ENCODE measurements at regions not wholly inside any gene's neighbourhood (a gene's known extent, or its start where the extent isn't known, plus 50 kb on each side); places are given as distances from the start of the nearest gene placed in this dataset.

DNA sequence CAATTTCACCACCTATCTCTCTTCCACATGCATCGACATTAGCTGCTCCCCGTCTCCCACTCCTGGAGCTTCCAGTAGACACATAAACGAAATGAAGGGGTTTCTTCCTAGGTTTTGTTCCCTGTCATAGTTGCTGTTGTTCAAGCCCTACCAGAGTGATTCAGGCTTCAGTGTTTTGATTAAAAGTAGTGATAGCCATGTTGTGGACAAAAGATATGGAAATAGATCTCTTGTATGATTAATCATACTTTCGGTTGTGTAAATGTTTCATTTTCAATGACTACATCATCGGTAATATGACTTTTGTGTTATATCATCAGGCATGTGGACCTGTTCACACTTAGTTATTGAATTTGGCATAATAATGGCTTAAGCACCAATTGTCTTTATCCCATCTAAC, 96.5 kb upstream of the KLF3 start:
- DNase-seq: no peak

DNA sequence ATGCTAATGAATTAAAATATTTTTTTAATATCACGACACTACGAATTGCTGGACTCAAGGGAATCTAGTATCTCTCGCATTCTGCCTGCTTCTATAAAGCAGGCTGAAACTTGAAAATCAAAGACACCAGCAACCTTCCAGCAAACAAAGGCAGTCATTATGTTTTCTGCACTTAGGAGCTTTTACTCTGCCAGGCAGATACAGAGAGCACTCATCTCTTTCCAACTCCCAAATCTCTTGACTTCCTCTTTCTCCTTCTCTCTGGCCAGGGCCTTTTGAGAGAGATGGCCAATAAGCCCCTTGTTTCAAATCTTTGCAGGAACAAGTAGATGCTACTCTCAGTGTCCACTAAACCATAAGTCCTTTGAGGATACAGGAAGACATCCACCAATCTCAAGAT, 95.2 kb upstream of the KLF3 start:
- no peak for DNase-seq

DNA sequence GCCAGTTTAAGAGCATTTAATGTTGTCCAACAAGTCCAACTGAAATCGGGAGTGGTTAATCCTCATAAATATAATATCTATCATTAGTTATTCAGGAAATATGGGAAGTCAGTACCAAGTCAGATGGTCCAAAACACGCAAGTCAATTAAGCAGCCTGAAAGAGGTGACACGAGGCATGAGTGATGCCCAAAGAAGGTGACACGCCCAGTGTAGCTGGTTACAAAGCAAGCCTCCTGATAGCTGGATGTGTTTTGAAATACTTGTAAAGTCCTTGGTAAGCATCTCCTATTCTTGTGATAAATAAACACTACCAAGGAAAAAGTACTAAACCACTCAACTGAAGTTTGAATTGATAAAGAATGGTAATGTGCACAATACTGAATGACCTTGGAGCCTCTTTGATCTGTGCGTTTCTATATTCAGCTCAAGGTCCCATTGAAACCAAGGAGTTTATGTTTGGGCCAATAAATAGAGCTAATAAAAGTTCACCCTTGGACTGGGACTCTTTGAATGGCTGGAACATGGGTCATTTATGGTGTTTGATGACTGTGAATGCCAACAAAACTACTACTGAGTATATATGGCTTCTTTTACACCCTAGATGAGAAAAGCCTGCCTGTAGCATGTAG, 93.2 kb upstream of the KLF3 start:
- no peak for DNase-seq

DNA sequence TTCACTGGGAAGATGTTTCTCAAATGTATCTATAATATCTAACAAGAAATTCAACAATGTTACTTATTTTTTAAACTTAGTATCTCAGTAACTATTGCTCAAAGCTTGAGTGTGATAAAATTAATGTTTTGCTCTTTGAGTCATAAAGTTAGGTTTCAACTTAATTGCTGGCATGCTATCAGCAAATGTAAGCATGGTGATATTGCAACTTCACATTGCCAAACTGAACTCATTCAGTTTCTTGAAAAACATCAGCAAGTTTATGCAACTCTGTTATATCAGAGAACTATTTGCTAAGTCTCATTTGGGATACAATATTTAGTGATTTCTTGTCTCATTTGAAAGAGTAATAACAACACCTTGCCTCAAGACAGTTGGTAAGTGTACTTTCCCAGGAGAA, 91.2 kb upstream of the KLF3 start:
- DNase-seq: no peak

DNA sequence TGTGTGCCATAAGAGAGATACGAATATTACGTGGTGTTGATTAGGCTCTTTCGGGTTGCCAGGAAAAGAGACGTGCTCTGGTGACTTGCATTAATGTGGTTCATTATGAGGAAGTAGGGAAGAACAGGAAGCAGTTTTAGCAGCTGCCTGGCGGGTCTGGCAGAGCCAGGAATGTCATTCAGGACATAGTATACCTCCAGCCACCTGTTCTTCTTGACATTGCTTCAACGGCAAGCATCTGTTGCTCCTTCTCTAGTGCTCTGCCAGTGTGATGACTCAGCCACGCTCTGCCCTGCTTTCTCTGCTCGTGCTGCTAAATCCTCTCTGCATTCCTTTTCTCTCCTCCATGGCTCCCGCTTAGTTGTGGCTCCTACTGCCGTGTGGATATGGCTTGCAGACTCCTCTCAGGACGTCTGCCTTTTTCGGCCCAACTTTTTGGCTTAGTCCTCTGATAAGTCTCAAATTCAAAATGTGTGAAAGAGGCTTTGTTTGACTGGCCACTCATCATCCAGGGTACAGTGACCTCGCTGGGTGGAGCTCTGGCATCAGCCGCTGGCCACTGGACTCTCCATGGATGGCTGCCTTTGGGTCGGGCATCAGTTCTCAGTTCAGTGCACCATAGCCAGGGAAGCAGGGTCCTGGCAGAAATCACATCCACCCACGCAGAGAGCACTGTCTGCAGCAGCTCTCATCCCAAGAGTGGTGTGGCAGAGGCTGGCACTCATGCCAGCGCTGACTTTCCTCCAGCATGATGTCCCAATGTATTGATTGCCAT, 89.3 kb upstream of the KLF3 start:
- no peak for DNase-seq

DNA sequence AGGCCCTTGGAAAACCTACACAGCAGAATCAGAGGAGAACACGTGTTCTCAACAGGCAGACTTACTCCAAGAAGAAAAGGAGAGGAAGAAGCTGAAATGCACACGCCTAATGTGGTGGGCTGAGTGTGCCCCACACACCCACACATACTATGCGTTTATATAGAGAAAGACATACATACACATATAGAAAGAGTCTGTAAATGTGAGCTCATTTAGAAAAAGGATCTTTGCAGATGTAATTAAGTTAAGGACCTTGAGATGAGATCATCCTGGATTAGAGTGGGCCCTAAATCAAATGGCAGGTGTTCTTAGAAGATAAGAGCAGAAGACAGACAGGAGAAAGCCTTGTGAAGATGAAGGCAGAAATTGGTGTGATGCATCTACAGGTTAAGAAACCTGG, 87.2 kb upstream of the KLF3 start:
- no peak for DNase-seq

DNA sequence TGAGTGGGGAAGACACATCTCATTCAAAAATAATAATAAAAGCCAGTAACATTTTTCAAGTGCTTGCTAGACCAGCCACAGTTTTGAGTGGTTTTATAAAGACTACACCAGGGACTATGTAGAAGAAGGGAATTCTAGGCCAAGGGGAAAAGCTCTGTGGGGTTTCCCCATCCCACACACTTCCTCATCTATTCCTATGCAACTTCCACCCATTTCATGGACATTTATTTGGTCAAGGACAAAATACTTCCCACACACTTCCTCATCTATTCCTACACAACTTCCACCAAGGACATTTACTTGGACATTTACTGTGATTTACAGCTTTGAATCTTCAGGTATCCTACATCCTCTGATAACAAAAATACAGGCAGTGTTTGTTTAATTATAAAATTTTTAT, 86.5 kb upstream of the KLF3 start:
- no peak for DNase-seq

DNA sequence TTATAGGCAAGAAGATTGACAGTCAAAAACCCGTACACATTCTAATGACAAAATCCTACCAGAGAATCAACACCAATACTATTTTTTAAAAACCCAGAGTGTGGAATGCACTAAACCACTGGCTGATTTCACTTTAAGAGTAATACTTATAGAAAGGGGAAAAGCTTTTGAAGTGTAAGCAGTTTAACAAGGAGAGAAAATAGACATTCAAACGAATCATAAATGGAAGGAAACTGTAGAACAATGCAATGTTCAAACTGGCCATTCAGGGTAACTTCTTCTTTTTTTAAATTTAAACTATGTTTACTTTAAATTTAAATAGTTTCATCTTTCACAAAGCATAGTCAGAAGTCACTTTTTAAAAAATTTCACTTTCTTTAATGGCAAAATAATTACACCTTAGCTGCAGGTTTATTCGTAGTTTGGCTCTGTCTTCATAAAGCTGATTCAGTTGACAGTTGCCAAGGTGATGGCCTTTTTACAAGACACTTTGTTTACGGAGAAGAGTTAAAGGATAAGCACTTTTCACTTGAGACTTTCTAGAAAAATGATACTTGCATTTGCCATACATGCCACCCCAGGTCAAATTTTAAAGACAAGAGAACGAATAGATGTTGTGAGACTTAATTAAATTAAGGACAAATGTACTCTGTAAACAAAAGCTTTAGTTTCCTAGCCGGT, 82.4 kb upstream of the KLF3 start:
- no peak for DNase-seq

DNA sequence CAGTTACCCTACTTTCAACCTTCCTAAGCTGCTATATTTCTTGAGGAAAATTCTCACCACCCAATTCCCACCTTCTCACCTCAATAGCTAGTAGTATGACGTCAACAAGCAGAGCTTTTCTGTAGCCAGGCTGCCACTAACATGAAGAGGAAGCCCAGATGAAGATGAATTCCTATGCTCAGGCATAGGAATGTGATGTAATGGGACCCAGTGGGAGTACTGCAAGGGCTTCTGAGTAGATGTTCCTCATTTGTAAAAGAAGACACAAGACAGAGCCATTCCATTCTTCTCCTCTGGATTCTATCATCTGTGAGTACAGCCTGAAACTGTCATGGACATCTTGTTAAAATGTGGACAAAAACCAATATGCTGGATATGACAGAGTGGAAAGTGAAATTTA, 81.6 kb upstream of the KLF3 start:
- no peak for DNase-seq

DNA sequence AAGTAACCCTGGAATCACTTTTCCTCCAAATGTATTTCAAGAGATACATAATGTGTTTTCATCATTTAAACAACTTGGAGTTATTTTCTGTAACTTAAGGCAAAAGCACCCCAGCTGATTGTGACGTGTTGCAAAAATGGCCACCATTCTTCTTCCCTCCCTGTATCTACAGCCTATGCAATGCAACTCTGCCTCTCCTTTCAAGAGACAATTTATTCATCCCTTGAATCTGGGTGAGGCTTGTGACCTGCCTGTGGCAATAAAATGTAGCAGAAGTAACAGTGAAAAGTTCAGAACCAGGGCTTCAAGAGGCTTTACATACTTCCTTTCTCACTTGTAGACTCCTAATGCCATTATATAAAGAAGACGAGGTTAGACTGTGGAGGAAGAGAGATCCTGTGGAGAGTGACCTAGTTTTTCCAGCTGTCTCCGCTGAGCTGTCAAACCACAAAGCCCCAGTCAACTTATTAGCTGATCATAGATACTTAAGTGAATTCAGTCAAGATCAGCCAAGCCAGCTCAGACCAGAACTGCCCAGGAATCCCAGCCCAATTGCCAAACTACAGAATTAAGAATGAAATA, 81.0 kb upstream of the KLF3 start:
- DNase-seq: no peak

DNA sequence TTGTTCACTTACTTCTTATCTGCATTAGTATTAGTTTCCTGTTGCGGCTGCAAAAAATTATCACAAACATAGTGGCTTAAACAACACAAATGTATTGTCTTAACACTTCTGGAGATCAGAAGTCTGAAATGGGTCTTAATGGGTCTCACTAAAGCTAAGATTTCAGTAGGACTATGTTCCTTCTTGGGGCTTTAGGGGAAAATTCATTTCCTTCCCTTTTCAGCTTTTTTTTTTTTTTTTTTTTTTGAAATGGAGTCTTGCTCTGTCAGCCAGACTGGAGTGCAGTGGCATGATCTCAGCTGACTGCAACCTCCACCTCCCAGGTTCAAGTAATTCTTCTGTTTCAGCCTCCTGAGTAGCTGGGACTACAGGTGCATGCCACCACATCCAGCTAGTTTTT, 78.1 kb upstream of the KLF3 start:
- DNase-seq: no peak

DNA sequence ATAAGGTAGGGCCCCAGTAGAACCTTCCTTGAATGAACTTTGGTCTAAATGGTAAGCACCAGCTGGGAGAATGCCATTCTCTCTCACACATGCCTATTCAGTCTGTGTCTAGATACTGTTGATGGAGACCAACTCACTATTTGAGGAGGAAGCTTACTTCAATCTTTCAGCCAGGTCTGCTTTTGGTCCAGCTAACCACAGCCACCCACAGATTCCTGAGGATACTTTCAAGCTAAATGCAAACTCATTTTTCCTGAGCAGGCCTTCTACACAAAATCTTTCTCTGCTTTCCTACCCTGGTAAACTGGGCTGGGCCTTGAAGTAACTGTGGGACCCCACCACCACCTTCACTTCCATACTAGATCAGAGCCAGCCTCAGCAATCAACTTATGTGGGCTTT, 76.9 kb upstream of the KLF3 start:
- no peak for DNase-seq

DNA sequence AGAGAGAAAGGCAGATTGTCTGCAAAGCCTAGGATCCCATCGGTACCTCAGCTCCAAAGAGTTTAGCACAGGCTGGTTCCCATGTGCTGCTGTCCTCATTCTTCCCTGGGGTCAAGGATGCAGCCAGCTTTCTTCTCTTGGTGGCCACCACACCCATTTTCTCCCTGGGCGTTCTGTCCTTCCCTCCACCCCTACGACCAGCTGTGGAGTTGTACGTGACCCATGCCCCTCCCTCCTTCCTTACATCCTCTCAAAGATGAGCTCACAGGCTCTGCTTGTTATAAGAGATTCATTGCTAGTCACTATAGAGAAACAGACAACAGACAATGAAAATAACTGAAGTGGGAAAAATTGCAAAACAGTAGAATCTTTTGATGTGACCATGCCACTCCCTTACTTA, 74.0 kb upstream of the KLF3 start:
- DNase-seq: no peak

DNA sequence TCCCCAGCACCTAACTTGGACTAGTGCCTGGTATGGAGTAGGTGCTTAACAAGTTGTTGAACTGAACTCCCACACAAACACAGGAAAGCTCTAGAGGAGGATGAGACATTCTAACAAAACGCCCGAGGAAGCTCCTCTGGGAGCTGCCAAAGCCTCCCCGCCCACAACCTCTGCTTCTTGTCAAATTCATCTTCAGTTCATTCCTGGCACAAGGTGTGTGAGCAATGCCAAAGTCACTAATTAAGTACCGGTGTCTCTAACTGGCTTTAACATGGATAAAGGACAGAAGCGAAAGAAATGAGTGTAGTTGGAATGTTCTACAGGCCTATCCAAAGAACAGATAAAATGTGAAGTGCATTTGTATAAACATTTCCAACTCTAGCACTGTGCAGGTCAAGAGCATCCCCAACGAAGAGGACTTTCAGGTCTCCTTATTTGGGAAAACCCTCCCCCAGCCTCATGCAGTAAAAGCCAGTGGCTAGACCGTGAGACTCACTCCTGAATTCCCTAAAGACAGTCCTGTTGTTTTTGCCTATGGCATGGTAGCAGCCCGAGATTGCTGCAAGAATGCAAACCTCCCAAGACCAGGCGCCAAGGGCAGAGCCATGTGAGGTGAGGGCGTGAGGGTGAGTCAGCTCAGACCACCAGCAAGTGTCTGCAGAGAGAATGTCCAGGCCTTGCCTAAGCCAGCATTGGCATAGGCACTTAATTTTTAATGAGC, 72.2 kb upstream of the KLF3 start:
- no peak for DNase-seq

DNA sequence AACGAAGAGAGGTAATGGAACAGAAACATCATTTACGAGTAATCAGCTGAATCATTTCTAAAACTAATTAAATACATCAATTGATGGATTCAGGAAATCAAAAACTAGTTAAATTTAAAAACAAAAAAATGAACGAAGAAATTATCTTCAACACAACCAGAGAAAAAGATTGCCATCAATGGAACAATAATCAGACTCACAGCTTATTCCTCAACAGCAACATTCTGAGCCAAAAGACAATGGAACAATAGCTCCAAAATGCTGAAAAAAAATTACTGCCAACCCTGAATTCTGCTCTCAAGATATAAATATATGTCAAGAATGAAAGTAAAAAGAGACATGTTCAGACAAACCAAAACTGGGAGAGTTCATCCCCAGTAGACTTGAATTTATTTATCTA, 65.5 kb upstream of the KLF3 start:
- DNase-seq: no peak

DNA sequence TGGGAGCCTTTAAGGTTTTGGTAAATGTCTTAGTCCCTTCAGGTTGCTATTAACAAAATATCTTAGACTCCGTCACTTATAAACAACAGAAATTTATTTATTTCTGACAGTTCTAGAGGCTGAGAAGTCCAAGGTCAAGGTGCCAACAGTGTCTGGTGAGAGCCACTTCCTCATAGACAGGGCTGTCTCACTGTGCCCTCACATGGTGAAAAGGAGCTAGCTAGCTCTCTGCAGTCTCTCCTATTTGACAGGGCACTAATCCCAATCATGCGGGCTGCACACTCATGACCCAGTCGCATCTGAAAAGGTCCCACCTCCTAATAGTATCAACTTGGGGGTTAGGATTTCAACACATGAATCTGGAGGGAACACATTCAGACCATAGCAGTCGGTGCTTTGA, 63.4 kb upstream of the KLF3 start:
- DNase-seq: no peak

DNA sequence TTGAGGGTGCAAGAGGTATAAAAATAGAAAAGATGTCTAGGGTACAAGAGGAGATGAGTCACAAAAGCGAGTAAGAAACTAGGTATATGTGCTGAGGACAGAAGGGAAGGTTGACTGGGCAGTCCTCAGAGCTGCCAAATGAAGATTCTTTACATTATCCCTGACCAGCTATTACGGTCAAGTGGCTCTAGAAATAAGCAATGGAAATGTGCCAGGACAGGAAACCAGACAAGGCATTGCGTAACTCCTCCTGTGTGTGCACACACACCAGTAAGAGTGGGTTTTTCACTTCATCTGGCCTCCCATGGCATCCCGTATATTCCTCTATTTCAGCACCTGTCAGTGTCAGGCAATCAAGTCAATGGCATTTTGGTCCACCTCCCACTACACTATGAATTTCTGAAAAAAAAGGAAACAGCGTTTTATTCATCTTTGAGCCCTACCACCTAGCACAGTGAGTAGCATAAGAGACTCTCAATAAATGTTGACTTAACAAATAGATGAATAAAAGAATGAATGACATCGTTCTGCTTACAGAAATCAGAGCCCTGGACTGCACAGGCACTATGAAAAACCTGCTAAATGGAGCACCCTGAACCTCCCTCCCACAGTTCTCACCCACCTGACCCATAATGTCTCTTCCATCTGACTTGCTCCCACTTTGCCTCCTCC, 62.6 kb upstream of the KLF3 start:
- DNase-seq: no peak

DNA sequence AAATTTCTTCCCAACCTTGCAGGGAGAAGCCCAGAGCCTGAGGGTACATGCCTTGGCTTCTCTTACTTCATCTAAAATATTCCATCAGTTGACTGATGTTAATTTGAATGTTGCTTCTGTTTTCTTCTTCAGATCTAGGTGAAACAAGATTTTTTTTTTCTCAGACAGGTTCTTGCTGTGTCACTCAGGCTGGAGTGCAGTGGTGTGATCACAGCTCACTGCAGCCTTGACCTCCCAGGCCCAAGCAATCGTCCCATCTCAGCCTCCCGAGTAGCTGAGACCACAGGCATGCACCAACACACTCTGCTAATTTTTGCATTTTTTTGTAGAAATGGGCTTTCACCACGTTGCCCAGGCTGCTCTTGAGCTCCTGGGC, 62.1 kb upstream of the KLF3 start:
- no peak for DNase-seq

DNA sequence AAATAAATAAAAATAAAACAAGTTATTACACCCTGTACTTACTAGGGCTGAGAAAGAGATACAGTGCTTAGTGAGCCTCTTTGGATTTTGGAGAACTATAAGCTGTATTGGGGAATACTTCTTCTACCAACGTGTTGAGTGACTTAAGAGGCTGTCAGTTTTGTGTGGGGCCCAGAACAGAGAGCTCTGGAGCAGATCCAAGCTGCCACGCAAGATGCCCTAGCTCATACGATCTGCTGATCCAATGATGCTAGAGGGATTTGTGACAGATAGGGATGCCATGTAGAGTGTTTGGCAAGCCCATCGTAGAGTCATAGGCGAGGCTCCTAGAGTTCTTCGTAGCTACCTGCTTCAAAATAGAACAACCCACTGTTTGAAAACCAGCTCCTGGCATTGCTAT, 60.3 kb upstream of the KLF3 start:
- DNase-seq: no peak

DNA sequence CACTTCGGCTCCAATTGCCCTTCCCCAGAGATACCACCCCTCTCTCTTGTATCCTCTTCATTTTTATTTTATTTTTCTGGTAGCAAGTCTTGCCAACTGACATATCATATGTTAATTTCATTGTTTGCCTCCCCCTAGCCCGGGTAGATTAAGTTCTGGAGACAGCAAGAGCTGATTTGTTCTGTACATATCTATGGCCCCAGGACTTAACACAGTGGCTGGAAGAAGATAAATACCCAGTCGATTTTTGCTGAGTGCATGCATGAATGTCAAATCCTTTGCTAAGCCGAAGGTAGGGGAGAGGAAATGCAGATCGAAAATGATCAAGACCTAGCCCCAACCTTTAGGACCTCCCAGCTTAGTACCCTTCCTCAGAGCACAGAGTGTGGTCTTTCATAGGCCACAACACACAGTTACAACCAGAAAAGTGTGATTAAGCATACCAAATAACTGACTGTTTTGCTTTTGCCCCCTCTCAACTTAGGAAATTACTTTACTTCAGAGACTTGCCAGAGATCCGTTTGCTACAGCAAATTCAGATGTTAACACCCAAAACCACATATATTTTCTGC, 58.7 kb upstream of the KLF3 start:
- no peak for DNase-seq

DNA sequence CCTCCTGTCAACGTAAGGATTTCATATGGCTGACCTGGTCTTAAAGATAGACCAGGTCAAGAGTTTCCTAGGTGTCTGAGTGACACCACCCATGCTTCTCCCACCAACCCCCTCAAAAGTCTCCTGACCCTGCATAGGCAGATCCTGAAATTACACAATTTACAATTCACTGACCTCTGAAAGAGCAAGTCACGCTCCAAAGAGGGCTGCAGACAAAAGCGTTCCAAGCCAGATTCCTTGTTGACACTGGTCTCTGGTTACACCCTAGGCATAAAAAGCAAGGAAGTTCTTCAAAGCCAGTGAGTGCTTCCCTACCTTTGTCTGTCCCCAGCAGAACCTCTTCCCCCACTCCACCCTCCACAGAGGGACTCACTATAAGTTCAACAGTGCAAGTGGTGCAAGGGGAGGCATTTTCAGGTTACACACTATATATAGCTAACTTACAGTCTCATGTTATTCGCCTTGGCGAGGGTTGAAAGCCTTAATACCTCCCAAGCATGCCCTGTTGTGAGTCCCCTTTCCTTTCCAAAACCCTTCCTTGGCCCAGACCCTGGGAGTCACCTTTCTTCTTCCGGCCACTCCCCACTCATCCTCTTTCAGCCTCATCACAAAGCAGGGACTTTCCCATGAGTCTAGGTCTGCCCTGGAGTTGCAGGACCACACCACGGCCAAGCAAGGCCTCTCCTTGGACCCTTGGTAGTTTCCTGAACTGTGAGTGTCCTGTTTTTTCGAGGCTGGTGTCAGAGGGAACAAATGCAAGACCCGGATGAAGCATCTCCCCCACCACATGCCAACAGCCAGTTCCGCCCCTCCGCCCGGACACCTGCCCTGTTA, 58.0 kb upstream of the KLF3 start:
- no peak for DNase-seq

DNA sequence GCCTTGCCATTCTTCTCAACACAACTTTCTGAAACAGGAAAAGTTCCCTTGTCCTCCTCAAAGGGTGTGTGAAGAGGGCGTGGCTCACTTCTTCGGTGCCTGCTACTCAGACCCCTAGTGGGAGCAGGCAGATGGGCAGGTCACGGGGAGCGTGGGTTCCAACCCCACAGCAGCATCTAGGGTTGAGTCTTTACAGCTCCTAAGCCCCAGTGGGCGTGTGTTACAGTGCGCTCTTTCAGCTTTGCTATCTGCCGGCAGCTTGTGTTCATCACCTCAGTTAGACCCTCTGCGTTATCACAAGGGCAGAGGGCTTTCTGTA, 57.5 kb upstream of the KLF3 start:
- DNase-seq: no peak
